Liver (tissue), 8 donors: ENCODE measurements at regions not wholly inside any gene's neighbourhood (a gene's known extent, or its start where the extent isn't known, plus 50 kb on each side); places are given as distances from the start of the nearest gene placed in this dataset.
A peak's percentile ranks its signal among the peaks of the same experiment; 100 is the strongest.

ENCODE experiments used
- DNase-seq: peaks from one replicate; pipeline ENCODE4 v3.0.0-alpha.2; 2017; ENCODE audit warnings: low spot score
- H3K27ac ChIP-seq, 2 donors: one replicate each; pipeline ENCODE4 v1.7.0; 2013; ENCODE audit warnings: inconsistent platforms in 2 of 2, low read length in 2 of 2, control low read depth in 1 of 2, low read depth in 1 of 2, mild to moderate bottlenecking in 1 of 2
- H3K27me3 ChIP-seq, 4 donors: one replicate each; pipeline versions ENCODE4 v1.6.1 to v1.7.0; 2013; ENCODE audit warnings: low read length in 3 of 4, inconsistent platforms in 1 of 4, mild to moderate bottlenecking in 1 of 4, moderate library complexity in 1 of 4; ENCODE audit not compliant: control insufficient read depth in 4 of 4, insufficient read depth in 4 of 4
- H3K36me3 ChIP-seq, 4 donors: one replicate each; pipeline versions ENCODE4 v1.6.1 to v1.7.0; 2013; ENCODE audit warnings: low read length in 3 of 4, mild to moderate bottlenecking in 3 of 4, low read depth in 1 of 4, moderate library complexity in 1 of 4; ENCODE audit not compliant: control insufficient read depth in 4 of 4, insufficient read depth in 3 of 4
- H3K4me1 ChIP-seq, 4 donors: one replicate each; pipeline versions ENCODE4 v1.6.1 to v1.7.0; 2013; ENCODE audit warnings: low read length in 3 of 4, mild to moderate bottlenecking in 3 of 4, moderate library complexity in 1 of 4; ENCODE audit not compliant: control insufficient read depth in 4 of 4, insufficient read depth in 4 of 4
- H3K4me3 ChIP-seq, 3 donors: one replicate each; pipeline versions ENCODE4 v1.6.1 to v1.7.0; 2013; ENCODE audit warnings: low read length in 3 of 3, control low read depth in 1 of 3, low read depth in 1 of 3, mild to moderate bottlenecking in 1 of 3
- H3K9ac ChIP-seq, 2 donors: one replicate each; pipeline ENCODE4 v1.7.0; 2013; ENCODE audit warnings: low read length in 2 of 2, mild to moderate bottlenecking in 2 of 2, moderate library complexity in 2 of 2, control low read depth in 1 of 2, low read depth in 1 of 2
- H3K9me3 ChIP-seq, 4 donors: one replicate each; pipeline versions ENCODE4 v1.6.1 to v1.7.0; 2013; ENCODE audit warnings: low read length in 3 of 4; ENCODE audit not compliant: control insufficient read depth in 4 of 4
- CTCF ChIP-seq: fragments of 150-350 bp; IDR thresholded peaks from 2 replicates; pipeline ENCODE4 v1.5.1; 2017; ENCODE audit warnings: improper control_type of control experiment, low read depth, low read length; ENCODE audit not compliant: missing input control
- EGR1 ChIP-seq, 2 donors: IDR thresholded peaks; 2 replicates each; pipeline ENCODE4 v1.6.1; 2016 to 2018; ENCODE audit warnings: antibody characterized with exemption in 2 of 2, low read depth in 2 of 2
- FOXA1 ChIP-seq: IDR thresholded peaks from 2 replicates; pipeline ENCODE4 v1.6.1; 2016; ENCODE audit warnings: antibody characterized with exemption
- FOXA2 ChIP-seq: IDR thresholded peaks from 2 replicates; pipeline ENCODE4 v1.6.1; 2016; ENCODE audit warnings: antibody characterized with exemption
- GABPA ChIP-seq, 2 donors: IDR thresholded peaks in 1 of 2; conservative IDR thresholded peaks in 1 of 2; 2 replicates each; pipeline ENCODE4 v1.6.1; 2016; ENCODE audit warnings: antibody characterized with exemption in 2 of 2, mild to moderate bottlenecking in 1 of 2, moderate library complexity in 1 of 2
- HNF4A ChIP-seq, 2 donors: conservative IDR thresholded peaks; 2 replicates each; pipeline ENCODE4 v1.6.1; 2016; ENCODE audit warnings: antibody characterized with exemption in 2 of 2, mild to moderate bottlenecking in 2 of 2
- HNF4G ChIP-seq: IDR thresholded peaks from 2 replicates; pipeline ENCODE4 v1.6.1; 2016; ENCODE audit warnings: antibody characterized with exemption
- JUND ChIP-seq, 2 donors: IDR thresholded peaks; 2 replicates each; pipeline ENCODE4 v1.6.1; 2016; ENCODE audit warnings: antibody characterized with exemption in 2 of 2
- MAX ChIP-seq: IDR thresholded peaks from 2 replicates; pipeline ENCODE4 v1.6.1; 2016; ENCODE audit warnings: antibody characterized with exemption
- NR2F2 ChIP-seq: IDR thresholded peaks from 2 replicates; pipeline ENCODE4 v1.6.1; 2016; ENCODE audit warnings: antibody characterized with exemption
- RAD21 ChIP-seq, 2 donors: IDR thresholded peaks; 2 replicates each; pipeline ENCODE4 v1.6.1; 2016; ENCODE audit warnings: antibody characterized with exemption in 2 of 2, mild to moderate bottlenecking in 2 of 2
- REST ChIP-seq: IDR thresholded peaks from 2 replicates; pipeline ENCODE4 v1.6.1; 2016; ENCODE audit warnings: antibody characterized with exemption, mild to moderate bottlenecking
- RXRA ChIP-seq, 2 donors: IDR thresholded peaks; 2 replicates each; pipeline ENCODE4 v1.6.1; 2017 to 2018; ENCODE audit warnings: antibody characterized with exemption in 2 of 2, mild to moderate bottlenecking in 1 of 2
- SP1 ChIP-seq: IDR thresholded peaks from 2 replicates; pipeline ENCODE4 v1.6.1; 2018; ENCODE audit warnings: antibody characterized with exemption, mild to moderate bottlenecking
- TAF1 ChIP-seq: conservative IDR thresholded peaks from 2 replicates; pipeline ENCODE4 v1.6.1; 2016; ENCODE audit warnings: antibody characterized with exemption, mild to moderate bottlenecking
- YY1 ChIP-seq: IDR thresholded peaks from 2 replicates; pipeline ENCODE4 v1.6.1; 2016; ENCODE audit warnings: antibody characterized with exemption, mild to moderate bottlenecking
- ZBTB33 ChIP-seq: IDR thresholded peaks from 2 replicates; pipeline ENCODE4 v1.6.1; 2016; ENCODE audit warnings: antibody characterized with exemption
- WGBS: extraction: QIAGEN DNeasy Blood & Tissue Kit; methylation state at CpG from one replicate; pipeline ENCODE4 v1.1.7; 2013; 5-methylcytosine and 5-hydroxymethylcytosine counted together
- donor health status: healthy.
- donor health status: healthy.
- donor health status: healthy.
- donor health status: healthy.
- donor health status: healthy.

GRCh38 chr4:81572402-81572801 lies 100.7 kb upstream of the RASGEF1B start (continued):
- peak; percentile 24 for TF ChIP-seq REST
- peak in 1 of 2 donors; percentile 42 for TF ChIP-seq EGR1 (IDR thresholded peaks at IDR 0.05; ENCODE audit: low read depth in 2 of 2)
- TF ChIP-seq JUND (IDR thresholded peaks at IDR 0.05) = peak in 1 of 2 donors; percentile 58
- peak; percentile 52 for TF ChIP-seq SP1
- TF ChIP-seq HNF4A (conservative IDR thresholded peaks at IDR 0.05) = peak; percentile 54
- TF ChIP-seq RXRA (IDR thresholded peaks at IDR 0.05) = peak; percentile 43 to 63
- peak; percentile 54 for TF ChIP-seq FOXA1

GRCh38 chr4:81571105-81571504 lies 99.4 kb upstream of the RASGEF1B start:
- WGBS = 81% methylated on average over 1 of the region's 1 CpG
- H3K4me1 ChIP-seq = peaks cover 6 to 32% (median 25%) of the 10 kb centered on the region in 4 donors

More at GRCh38 chr4:81571105-81571504, 99.4 kb upstream of the RASGEF1B start:
- TF ChIP-seq SP1 = no peak
- TF ChIP-seq YY1 = no peak
- no peak for TF ChIP-seq EGR1 (IDR thresholded peaks at IDR 0.05; ENCODE audit: low read depth in 2 of 2)
- TF ChIP-seq ZBTB33 = no peak
- TF ChIP-seq FOXA1 = no peak
- no peak for TF ChIP-seq CTCF
- no peak for TF ChIP-seq FOXA2
- TF ChIP-seq MAX = no peak
- TF ChIP-seq TAF1 = no peak
- TF ChIP-seq HNF4G = no peak
- no peak for TF ChIP-seq GABPA (IDR thresholded peaks at IDR 0.05 in 1 of 2, conservative IDR thresholded peaks at IDR 0.05 in 1 of 2)
- no peak for TF ChIP-seq RXRA (IDR thresholded peaks at IDR 0.05)
- TF ChIP-seq NR2F2 = no peak
- TF ChIP-seq JUND (IDR thresholded peaks at IDR 0.05) = no peak
- TF ChIP-seq REST = no peak
- TF ChIP-seq RAD21 (IDR thresholded peaks at IDR 0.05) = no peak
- TF ChIP-seq HNF4A (conservative IDR thresholded peaks at IDR 0.05) = no peak
- Histone ChIP-seq H3K4me3 (no peak overlapping the region), H3K9me3 (no peaks in the 10 kb centered on the region), H3K36me3 (no peaks in the 10 kb centered on the region), H3K27ac (no peak overlapping the region), H3K9ac (no peak overlapping the region), H3K27me3 (no peaks in the 10 kb centered on the region)
- no peak for DNase-seq
